ENCODE measurements at regions not wholly inside any gene's neighbourhood (a gene's known extent, or its start where the extent isn't known, plus 50 kb on each side); places are given as distances from the start of the nearest gene placed in this dataset.
"Not testable (repeated sequence)": the region's sequence is repeated elsewhere in the genome, so short reads cannot be mapped to it uniquely, and the experiment has no call there.

DNA sequence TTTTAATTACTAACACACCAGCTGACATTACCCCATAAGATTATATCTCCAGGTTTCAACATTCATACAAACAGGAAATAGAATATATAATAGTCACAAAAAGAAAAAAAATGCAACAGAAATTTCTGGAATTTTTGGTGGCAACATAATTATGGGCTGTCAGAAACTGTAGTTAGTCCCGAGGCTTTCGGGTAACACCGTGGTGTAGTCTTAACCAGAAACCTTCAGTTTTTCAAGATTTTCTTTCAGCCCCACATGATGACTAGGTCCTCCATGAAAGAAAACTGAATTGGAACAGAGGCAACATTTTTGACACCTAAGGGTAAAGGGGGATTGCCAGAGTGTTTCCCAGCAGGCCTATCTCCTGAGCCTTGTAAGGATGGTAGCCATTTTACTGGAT, 176.9 kb upstream of the TSPY4 start:
- H3K9me3 ChIP-seq (ENCODE audit: low read length); H3K27ac ChIP-seq (ENCODE audit: extremely low read length, insufficient read depth, low read length); H3K36me3 ChIP-seq (replicated peaks in 1 of 2; ENCODE audit: control insufficient read depth in 1 of 2, insufficient read depth in 2 of 2, low read length in 2 of 2); FAIRE-seq; DNase-seq (ENCODE audit: low spot score); POLR2A ChIA-PET; CTCF ChIA-PET (ENCODE audit: low intra/inter-chr PET ratio, low total read pairs); intact Hi-C loops (cut with micrococcal nuclease; ENCODE audit: unreplicated experiment); H2AFZ ChIP-seq (ENCODE audit: low read length); in situ Hi-C loops (cut with HindIII; ENCODE audit: extremely low pct_ligation_motif_present, low pct_unique_long_range_greater_than_20kb); H3K4me2 ChIP-seq (ENCODE audit: low read depth, low read length); BruUV-seq (replicated peaks); H3K9ac ChIP-seq (ENCODE audit: insufficient read depth, low read depth, low read length); H4K20me1 ChIP-seq (ENCODE audit: insufficient read depth, low read length); H3K4me1 ChIP-seq (ENCODE audit: insufficient read depth, low read length); H3K27me3 ChIP-seq (ENCODE audit: control insufficient read depth in 1 of 2, insufficient read depth in 2 of 2, low read length in 2 of 2); ATAC-seq; H3K79me2 ChIP-seq (ENCODE audit: insufficient read depth, low read length); H3K4me3 ChIP-seq (replicated peaks in 1 of 3; ENCODE audit: insufficient read depth in 1 of 3, low read depth in 2 of 3, low read length in 3 of 3): not testable (repeated sequence)
- 65% methylated on average over 3 of the region's 3 CpGs for WGBS (ENCODE audit: low lambda C conversion rate)

DNA sequence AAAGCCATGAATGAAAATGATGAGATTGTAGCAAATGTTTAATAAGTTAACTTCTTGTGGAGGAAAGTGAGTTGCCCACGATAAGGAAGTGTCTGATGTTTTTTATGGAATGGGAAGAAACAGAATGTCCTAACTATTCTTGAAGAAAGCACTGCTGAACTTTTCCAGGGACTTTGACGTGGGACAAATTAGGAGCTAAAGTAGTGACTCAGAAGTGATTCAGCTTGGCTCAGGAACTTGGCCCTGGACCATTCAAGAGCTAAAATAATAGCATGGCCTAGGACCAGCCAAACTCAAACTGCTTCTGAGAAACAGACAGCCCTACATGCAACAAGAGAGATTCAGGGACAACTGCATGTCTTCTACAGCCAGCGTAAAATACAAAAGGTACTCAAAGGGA, 176.3 kb upstream of the TSPY4 start:
- FAIRE-seq; in situ Hi-C loops (cut with HindIII; ENCODE audit: extremely low pct_ligation_motif_present, low pct_unique_long_range_greater_than_20kb); H3K79me2 ChIP-seq (ENCODE audit: insufficient read depth, low read length); H4K20me1 ChIP-seq (ENCODE audit: insufficient read depth, low read length); H3K9ac ChIP-seq (ENCODE audit: insufficient read depth, low read depth, low read length); ATAC-seq; H3K4me1 ChIP-seq (ENCODE audit: insufficient read depth, low read length); H3K36me3 ChIP-seq (replicated peaks in 1 of 2; ENCODE audit: control insufficient read depth in 1 of 2, insufficient read depth in 2 of 2, low read length in 2 of 2); H3K4me3 ChIP-seq (replicated peaks in 1 of 3; ENCODE audit: insufficient read depth in 1 of 3, low read depth in 2 of 3, low read length in 3 of 3); H3K27ac ChIP-seq (ENCODE audit: extremely low read length, insufficient read depth, low read length); H3K27me3 ChIP-seq (ENCODE audit: control insufficient read depth in 1 of 2, insufficient read depth in 2 of 2, low read length in 2 of 2); DNase-seq (ENCODE audit: low spot score); intact Hi-C loops (cut with micrococcal nuclease; ENCODE audit: unreplicated experiment); POLR2A ChIA-PET; H3K4me2 ChIP-seq (ENCODE audit: low read depth, low read length); H2AFZ ChIP-seq (ENCODE audit: low read length); BruUV-seq (replicated peaks); CTCF ChIA-PET (ENCODE audit: low intra/inter-chr PET ratio, low total read pairs); H3K9me3 ChIP-seq (ENCODE audit: low read length): not testable (repeated sequence)
- 0% methylated on average over 2 of the region's 3 CpGs for WGBS (ENCODE audit: low lambda C conversion rate)

DNA sequence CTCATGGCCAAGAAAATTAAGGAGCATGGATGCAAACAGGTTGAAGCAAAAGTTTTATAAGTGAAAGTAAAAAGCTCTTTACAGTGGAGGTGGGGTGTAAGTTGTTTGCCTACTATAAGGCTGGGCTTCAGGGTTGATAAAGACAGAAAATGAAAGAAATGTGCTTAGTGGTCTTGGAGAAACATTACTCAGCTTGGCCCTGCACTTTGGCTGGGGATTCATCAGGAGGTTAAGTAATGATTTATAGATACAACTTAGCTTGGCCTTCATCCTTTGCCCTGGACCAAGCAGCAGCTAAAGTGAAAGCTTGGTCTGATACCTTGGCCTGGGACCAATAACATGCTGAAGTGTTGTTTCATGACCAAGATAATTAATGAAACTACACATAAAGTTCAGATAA, 175.3 kb upstream of the TSPY4 start:
- H3K4me1 ChIP-seq (ENCODE audit: insufficient read depth, low read length); H3K36me3 ChIP-seq (replicated peaks in 1 of 2; ENCODE audit: control insufficient read depth in 1 of 2, insufficient read depth in 2 of 2, low read length in 2 of 2); ATAC-seq; FAIRE-seq; CTCF ChIA-PET (ENCODE audit: low intra/inter-chr PET ratio, low total read pairs); H3K79me2 ChIP-seq (ENCODE audit: insufficient read depth, low read length); DNase-seq (ENCODE audit: low spot score); in situ Hi-C loops (cut with HindIII; ENCODE audit: extremely low pct_ligation_motif_present, low pct_unique_long_range_greater_than_20kb); intact Hi-C loops (cut with micrococcal nuclease; ENCODE audit: unreplicated experiment); BruUV-seq (replicated peaks); H3K4me2 ChIP-seq (ENCODE audit: low read depth, low read length); H3K4me3 ChIP-seq (replicated peaks in 1 of 3; ENCODE audit: insufficient read depth in 1 of 3, low read depth in 2 of 3, low read length in 3 of 3); H3K9ac ChIP-seq (ENCODE audit: insufficient read depth, low read depth, low read length); H2AFZ ChIP-seq (ENCODE audit: low read length); H3K27ac ChIP-seq (ENCODE audit: extremely low read length, insufficient read depth, low read length); H4K20me1 ChIP-seq (ENCODE audit: insufficient read depth, low read length); POLR2A ChIA-PET; H3K9me3 ChIP-seq (ENCODE audit: low read length); H3K27me3 ChIP-seq (ENCODE audit: control insufficient read depth in 1 of 2, insufficient read depth in 2 of 2, low read length in 2 of 2): not testable (repeated sequence)

DNA sequence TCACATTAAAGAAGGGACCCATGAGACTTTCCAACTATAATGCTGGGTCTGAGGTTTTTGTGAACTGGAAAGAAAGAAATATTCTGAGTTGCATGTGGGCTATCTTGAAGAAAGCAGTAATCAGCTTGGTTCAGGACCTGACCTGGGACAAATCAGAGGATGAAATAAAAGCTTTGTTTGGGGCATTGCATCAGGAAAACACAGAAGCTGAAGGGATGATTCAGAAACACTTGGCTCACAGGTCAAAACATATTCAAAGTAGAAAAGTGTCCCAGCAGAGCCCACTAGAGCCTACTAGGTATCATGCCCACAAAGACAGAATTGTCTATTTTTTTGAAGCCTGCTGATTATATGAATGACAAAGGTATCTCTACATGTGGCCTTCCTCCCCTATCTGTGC, 174.8 kb upstream of the TSPY4 start:
- H3K27me3 ChIP-seq (ENCODE audit: control insufficient read depth in 1 of 2, insufficient read depth in 2 of 2, low read length in 2 of 2); intact Hi-C loops (cut with micrococcal nuclease; ENCODE audit: unreplicated experiment); in situ Hi-C loops (cut with HindIII; ENCODE audit: extremely low pct_ligation_motif_present, low pct_unique_long_range_greater_than_20kb); H3K4me1 ChIP-seq (ENCODE audit: insufficient read depth, low read length); H2AFZ ChIP-seq (ENCODE audit: low read length); CTCF ChIA-PET (ENCODE audit: low intra/inter-chr PET ratio, low total read pairs); H3K4me2 ChIP-seq (ENCODE audit: low read depth, low read length); POLR2A ChIA-PET; BruUV-seq (replicated peaks); H3K9me3 ChIP-seq (ENCODE audit: low read length); H3K27ac ChIP-seq (ENCODE audit: extremely low read length, insufficient read depth, low read length); DNase-seq (ENCODE audit: low spot score); ATAC-seq; FAIRE-seq; H4K20me1 ChIP-seq (ENCODE audit: insufficient read depth, low read length); H3K9ac ChIP-seq (ENCODE audit: insufficient read depth, low read depth, low read length); H3K79me2 ChIP-seq (ENCODE audit: insufficient read depth, low read length); H3K4me3 ChIP-seq (replicated peaks in 1 of 3; ENCODE audit: insufficient read depth in 1 of 3, low read depth in 2 of 3, low read length in 3 of 3); H3K36me3 ChIP-seq (replicated peaks in 1 of 2; ENCODE audit: control insufficient read depth in 1 of 2, insufficient read depth in 2 of 2, low read length in 2 of 2): not testable (repeated sequence)

DNA sequence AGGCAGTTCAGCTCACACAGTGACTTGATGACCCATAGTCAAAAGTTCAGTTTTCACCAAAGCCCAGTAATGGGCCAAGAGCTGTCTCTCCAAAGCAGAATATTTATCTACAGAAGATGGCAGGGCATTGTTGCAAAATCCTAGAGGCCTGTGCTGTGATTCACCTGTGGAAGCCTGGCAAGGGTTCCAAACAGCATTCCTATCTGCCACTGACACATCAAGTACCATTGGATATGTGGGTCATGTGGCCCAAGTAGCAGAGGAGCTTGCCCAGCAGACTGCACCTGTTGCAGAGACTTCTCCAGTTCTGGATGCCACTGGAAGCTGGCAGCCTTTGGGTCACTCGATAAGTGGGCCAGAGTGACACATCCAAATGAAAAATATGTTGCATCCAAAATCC, 159.6 kb upstream of the TSPY4 start:
- ATAC-seq; H3K4me3 ChIP-seq (replicated peaks in 1 of 3; ENCODE audit: insufficient read depth in 1 of 3, low read depth in 2 of 3, low read length in 3 of 3); BruUV-seq (replicated peaks); DNase-seq (ENCODE audit: low spot score); H3K9ac ChIP-seq (ENCODE audit: insufficient read depth, low read depth, low read length); H3K27me3 ChIP-seq (ENCODE audit: control insufficient read depth in 1 of 2, insufficient read depth in 2 of 2, low read length in 2 of 2); POLR2A ChIA-PET; H3K36me3 ChIP-seq (replicated peaks in 1 of 2; ENCODE audit: control insufficient read depth in 1 of 2, insufficient read depth in 2 of 2, low read length in 2 of 2); H3K27ac ChIP-seq (ENCODE audit: extremely low read length, insufficient read depth, low read length); H3K4me1 ChIP-seq (ENCODE audit: insufficient read depth, low read length); in situ Hi-C loops (cut with HindIII; ENCODE audit: extremely low pct_ligation_motif_present, low pct_unique_long_range_greater_than_20kb); H3K9me3 ChIP-seq (ENCODE audit: low read length); H3K4me2 ChIP-seq (ENCODE audit: low read depth, low read length); CTCF ChIA-PET (ENCODE audit: low intra/inter-chr PET ratio, low total read pairs); H4K20me1 ChIP-seq (ENCODE audit: insufficient read depth, low read length); intact Hi-C loops (cut with micrococcal nuclease; ENCODE audit: unreplicated experiment); FAIRE-seq; H3K79me2 ChIP-seq (ENCODE audit: insufficient read depth, low read length); H2AFZ ChIP-seq (ENCODE audit: low read length): not testable (repeated sequence)
- WGBS (ENCODE audit: low lambda C conversion rate) = no CpG with 5 or more reads among the region's 1 CpG

Data from HepG2 (cell line).